ENCODE measurements at regions not wholly inside any gene's neighbourhood (a gene's known extent, or its start where the extent isn't known, plus 50 kb on each side); places are given as distances from the start of the nearest gene placed in this dataset.

DNA sequence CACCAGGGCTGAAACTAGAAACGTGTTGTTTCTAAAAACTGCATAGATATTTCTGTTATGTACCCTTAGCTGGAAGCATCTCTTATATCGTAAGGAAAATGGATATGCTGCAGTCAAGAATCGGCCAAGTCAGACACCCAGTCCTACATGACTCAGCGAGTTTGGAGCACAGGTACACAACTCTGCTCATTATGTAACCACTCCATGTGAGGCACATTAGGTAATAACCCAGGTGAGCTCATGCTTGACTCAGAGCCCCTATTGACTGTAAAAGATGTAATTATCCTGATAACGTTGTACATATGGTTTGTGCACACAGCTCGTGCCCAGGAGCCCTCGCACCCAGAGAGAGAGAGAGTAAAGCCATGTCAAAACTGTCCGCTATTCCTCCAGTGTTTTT, 593.7 kb upstream of the ACO1 start:
- ATAC-seq (no peak), DNase-seq (no peak)
- H3K9me3 Mint-ChIP-seq: no peaks in the 10 kb centered on the region
- no peak overlapping the region for H3K4me3 Mint-ChIP-seq
- no peaks in the 10 kb centered on the region for H3K27me3 Mint-ChIP-seq
- H3K4me1 Mint-ChIP-seq: no peaks in the 10 kb centered on the region
- no peak overlapping the region for H3K27ac Mint-ChIP-seq

GRCh38 chr9:31799953-31800609, 584.4 kb upstream of the ACO1 start:
- Mint-ChIP-seq H3K4me3 (no peak overlapping the region), H3K27ac (no peak overlapping the region)
- DNase-seq: no peak

DNA sequence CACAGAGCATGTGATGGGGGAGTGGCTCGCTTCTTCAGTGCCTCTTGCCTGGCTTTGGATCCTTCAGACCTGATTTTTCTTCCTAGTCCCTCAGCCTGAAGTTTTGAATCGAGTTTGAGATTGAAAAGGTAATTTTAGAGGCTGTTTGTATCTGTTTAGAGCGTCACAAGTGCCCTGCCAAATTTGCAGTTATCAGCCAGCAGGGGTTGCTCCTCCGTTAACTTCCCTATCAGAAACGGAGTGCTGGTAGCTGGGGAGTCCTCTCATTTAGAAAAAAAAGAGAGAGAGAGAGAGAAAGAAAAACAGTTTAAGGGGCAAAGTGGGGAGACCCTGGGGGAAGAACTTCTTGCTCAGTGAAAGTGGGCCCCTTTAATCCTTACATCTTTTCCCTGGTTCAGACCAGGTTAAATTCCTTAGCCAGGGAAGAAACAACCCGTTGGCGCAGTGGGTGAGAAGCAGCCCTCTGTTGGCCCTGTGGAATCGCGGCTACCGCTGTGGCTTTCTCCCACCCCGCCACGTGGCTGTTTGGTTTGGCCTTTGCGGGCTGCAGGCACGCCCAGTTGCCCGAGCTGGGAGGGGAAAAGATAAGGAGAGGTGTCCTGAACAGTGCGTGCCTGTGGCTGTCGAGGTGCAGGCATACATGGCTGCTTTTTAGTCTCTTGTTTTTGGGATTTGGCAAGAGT, 576.7 kb upstream of the ACO1 start:
- Mint-ChIP-seq H3K27ac (no peak overlapping the region), H3K27me3 (peaks cover 24% of the 10 kb centered on the region), H3K4me1 (no peaks in the 10 kb centered on the region), H3K9me3 (no peaks in the 10 kb centered on the region), H3K4me3 (no peak overlapping the region)
- DNase-seq (no peak), ATAC-seq (no peak)

More at GRCh38 chr9:31799953-31800609, 584.4 kb upstream of the ACO1 start:
- ATAC-seq: no peak
- Mint-ChIP-seq H3K27me3 (no peaks in the 10 kb centered on the region), H3K4me1 (peaks cover 6% of the 10 kb centered on the region), H3K9me3 (peaks cover 0 to 5% of the 10 kb centered on the region in 2 donors)

DNA sequence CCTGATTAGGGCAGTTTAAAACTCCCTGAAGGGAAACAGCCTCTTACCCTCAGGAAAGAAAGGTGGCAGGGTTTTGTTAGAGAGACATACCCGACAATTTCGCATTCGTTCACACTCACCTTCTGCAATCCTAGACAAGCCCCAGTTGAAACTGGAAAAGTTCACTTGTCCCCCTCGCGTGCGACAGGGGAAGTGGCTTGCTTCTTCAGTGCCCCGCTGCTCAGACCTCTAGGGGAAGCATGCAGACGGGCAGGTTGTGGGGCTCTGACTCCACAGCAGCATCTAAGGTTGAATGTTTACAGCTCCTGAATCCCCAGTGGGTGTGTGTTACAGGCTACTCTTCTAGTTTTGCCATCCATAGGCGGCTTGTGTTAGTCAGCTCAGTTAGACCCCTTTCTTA, 575.7 kb upstream of the ACO1 start:
- DNase-seq: no peak
- peaks cover 24% of the 10 kb centered on the region for H3K27me3 Mint-ChIP-seq
- no peak overlapping the region for H3K27ac Mint-ChIP-seq
- H3K4me3 Mint-ChIP-seq: no peak overlapping the region
- no peaks in the 10 kb centered on the region for H3K9me3 Mint-ChIP-seq
- no peaks in the 10 kb centered on the region for H3K4me1 Mint-ChIP-seq
- no peak for ATAC-seq

GRCh38 chr9:31820426-31820825, 564.0 kb upstream of the ACO1 start:
- Mint-ChIP-seq H3K27ac (no peak overlapping the region), H3K9me3 (no peaks in the 10 kb centered on the region), H3K4me3 (no peak overlapping the region), H3K4me1 (no peaks in the 10 kb centered on the region), H3K27me3 (no peaks in the 10 kb centered on the region)
- peak; percentile 37 for ATAC-seq
- no peak for DNase-seq

DNA sequence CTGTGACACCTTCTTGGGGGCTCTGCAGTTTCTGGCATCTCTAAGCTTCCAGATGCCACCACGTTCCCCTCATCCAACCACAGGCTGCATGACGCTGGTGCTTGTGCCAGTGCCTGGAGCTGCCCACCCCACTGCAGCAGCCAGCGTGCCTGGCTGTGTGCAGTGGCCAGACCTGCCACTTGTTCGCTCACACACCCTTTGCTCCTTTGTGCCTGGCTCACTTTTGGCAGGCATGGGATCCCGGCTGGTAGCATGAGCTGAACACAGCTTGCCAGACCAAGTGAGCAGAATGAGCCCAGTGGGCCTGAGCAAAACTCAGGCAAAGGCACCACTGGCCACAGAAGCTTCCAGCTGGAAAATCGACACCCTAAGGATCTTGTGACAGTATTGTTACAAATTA, 562.9 kb upstream of the ACO1 start:
- no peak overlapping the region for H3K27ac Mint-ChIP-seq
- H3K9me3 Mint-ChIP-seq: no peaks in the 10 kb centered on the region

GRCh38 chr9:31823365-31823764, 561.1 kb upstream of the ACO1 start:
- Mint-ChIP-seq H3K4me1 (no peaks in the 10 kb centered on the region), H3K27me3 (no peaks in the 10 kb centered on the region), H3K9me3 (no peaks in the 10 kb centered on the region), H3K27ac (no peak overlapping the region), H3K4me3 (no peak overlapping the region)
- DNase-seq (no peak), ATAC-seq (no peak)

More for the DNA sequence above, 562.9 kb upstream of the ACO1 start:
- DNase-seq: no peak
- no peaks in the 10 kb centered on the region for H3K4me1 Mint-ChIP-seq
- no peak for ATAC-seq
- no peak overlapping the region for H3K4me3 Mint-ChIP-seq
- H3K27me3 Mint-ChIP-seq: no peaks in the 10 kb centered on the region

GRCh38 chr9:31824860-31825259, 559.6 kb upstream of the ACO1 start:
- ATAC-seq (no peak), DNase-seq (no peak)
- no peaks in the 10 kb centered on the region for H3K4me1 Mint-ChIP-seq

GRCh38 chr9:31837211-31837610, 547.2 kb upstream of the ACO1 start:
- Mint-ChIP-seq H3K27me3 (no peaks in the 10 kb centered on the region), H3K27ac (no peak overlapping the region), H3K4me3 (no peak overlapping the region), H3K4me1 (no peaks in the 10 kb centered on the region), H3K9me3 (no peaks in the 10 kb centered on the region)
- ATAC-seq: no peak
- no peak for DNase-seq

More at GRCh38 chr9:31824860-31825259, 559.6 kb upstream of the ACO1 start:
- no peak overlapping the region for H3K4me3 Mint-ChIP-seq
- no peaks in the 10 kb centered on the region for H3K27me3 Mint-ChIP-seq
- H3K27ac Mint-ChIP-seq: no peak overlapping the region
- no peaks in the 10 kb centered on the region for H3K9me3 Mint-ChIP-seq

GRCh38 chr9:31839273-31839672, 545.2 kb upstream of the ACO1 start:
- H3K27ac Mint-ChIP-seq: no peak overlapping the region
- DNase-seq (no peak), ATAC-seq (no peak)
- no peaks in the 10 kb centered on the region for H3K9me3 Mint-ChIP-seq
- H3K4me3 Mint-ChIP-seq: no peak overlapping the region
- no peaks in the 10 kb centered on the region for H3K27me3 Mint-ChIP-seq
- no peaks in the 10 kb centered on the region for H3K4me1 Mint-ChIP-seq

DNA sequence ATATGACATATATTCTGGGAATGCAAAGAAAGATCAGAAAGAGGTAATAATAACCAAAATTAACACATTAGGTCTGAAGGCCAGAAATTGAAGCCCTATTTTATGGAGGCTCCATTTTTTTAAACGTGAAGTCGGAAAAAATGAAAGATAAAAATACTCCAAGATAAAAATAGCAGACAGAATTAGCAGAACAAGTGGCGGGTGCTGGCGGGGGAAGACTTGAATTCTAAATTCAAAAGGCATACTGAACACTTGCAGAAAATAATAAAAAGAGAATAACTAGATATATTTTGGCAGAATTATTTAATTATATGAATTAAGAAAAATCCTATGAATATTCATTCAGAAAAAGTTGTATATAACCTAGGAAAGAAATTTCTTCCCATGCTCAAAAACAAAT, 543.7 kb upstream of the ACO1 start:
- Mint-ChIP-seq H3K9me3 (no peaks in the 10 kb centered on the region), H3K4me3 (no peak overlapping the region), H3K27me3 (no peaks in the 10 kb centered on the region), H3K27ac (no peak overlapping the region), H3K4me1 (no peaks in the 10 kb centered on the region)
- DNase-seq (no peak), ATAC-seq (no peak)

- Mint-ChIP-seq H3K9me3 (no peaks in the 10 kb centered on the region), H3K27ac (no peak overlapping the region), H3K4me3 (no peak overlapping the region), H3K27me3 (no peaks in the 10 kb centered on the region), H3K4me1 (no peaks in the 10 kb centered on the region)
- DNase-seq (no peak), ATAC-seq (no peak)
Observed at GRCh38 chr9:31847963-31848362, 536.5 kb upstream of the ACO1 start.

- no peak for ATAC-seq
- no peaks in the 10 kb centered on the region for H3K4me1 Mint-ChIP-seq
- peaks cover 0 to 7% of the 10 kb centered on the region in 2 donors for H3K9me3 Mint-ChIP-seq
- peak overlapping the region in 1 of 2 donors; percentile 59 for H3K27ac Mint-ChIP-seq
- no peaks in the 10 kb centered on the region for H3K27me3 Mint-ChIP-seq
- H3K4me3 Mint-ChIP-seq: no peak overlapping the region
- no peak for DNase-seq
Observed at GRCh38 chr9:31848505-31849285, 535.7 kb upstream of the ACO1 start.

DNA sequence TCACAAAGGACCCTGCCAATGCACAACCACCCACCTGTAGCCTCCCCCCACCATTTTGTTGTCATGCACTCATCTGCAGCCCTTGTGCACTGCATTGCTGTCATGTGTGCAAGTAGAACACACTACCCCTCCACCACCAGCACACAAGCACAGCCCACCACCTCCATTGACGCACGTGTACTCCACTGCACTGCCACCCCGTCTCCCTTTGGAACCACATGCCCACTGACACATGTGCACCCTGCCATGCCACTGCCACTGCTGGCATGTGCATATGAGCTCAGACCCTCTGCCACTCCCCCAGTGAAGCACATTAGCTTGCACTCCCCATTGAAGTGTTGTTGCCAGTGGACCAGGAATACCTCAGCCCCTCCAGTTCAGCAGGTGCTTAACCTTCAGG, 530.3 kb upstream of the ACO1 start:
- no peaks in the 10 kb centered on the region for H3K4me1 Mint-ChIP-seq
- H3K4me3 Mint-ChIP-seq: no peak overlapping the region
- DNase-seq (no peak), ATAC-seq (no peak)
- peaks cover 14 to 21% of the 10 kb centered on the region in 2 donors for H3K9me3 Mint-ChIP-seq
- no peak overlapping the region for H3K27ac Mint-ChIP-seq
- H3K27me3 Mint-ChIP-seq: no peaks in the 10 kb centered on the region

- ATAC-seq: no peak
- H3K4me1 Mint-ChIP-seq: no peaks in the 10 kb centered on the region
- H3K9me3 Mint-ChIP-seq: peaks cover 9 to 27% of the 10 kb centered on the region in 2 donors
- no peak overlapping the region for H3K4me3 Mint-ChIP-seq
- no peak overlapping the region for H3K27ac Mint-ChIP-seq
- DNase-seq: no peak
- H3K27me3 Mint-ChIP-seq: no peaks in the 10 kb centered on the region
Observed at GRCh38 chr9:31868830-31869229, 515.6 kb upstream of the ACO1 start.

DNA sequence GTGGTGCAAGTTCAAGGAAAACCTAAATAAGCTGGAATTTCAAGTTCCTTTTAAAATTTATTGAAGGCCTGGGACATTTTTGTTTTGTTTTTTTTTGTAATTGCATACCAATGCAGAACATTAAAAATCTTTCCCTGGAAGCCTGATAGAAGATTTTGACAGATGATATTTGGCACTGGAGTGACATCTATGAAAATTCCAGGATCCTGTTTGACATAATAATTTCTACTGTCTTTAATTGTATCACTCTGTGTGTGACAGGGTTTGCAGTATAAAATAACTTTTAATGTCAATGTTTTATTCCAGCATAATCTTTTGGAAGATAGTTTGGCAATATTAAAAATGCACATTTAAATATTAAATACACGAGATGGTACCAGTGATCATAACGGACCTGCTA, 514.2 kb upstream of the ACO1 start:
- DNase-seq: no peak
- Mint-ChIP-seq H3K9me3 (peaks cover 9 to 27% of the 10 kb centered on the region in 2 donors), H3K27ac (no peak overlapping the region), H3K27me3 (no peaks in the 10 kb centered on the region), H3K4me3 (no peak overlapping the region), H3K4me1 (no peaks in the 10 kb centered on the region)
- ATAC-seq: no peak

All from stimulated activated naive CD8-positive, alpha-beta T cell treated with anti-CD3 and anti-CD28 coated beads, Interleukin-15, amount 100 ng/mL, for 72 hours (primary cell).